ENCODE measurements at regions not wholly inside any gene's neighbourhood (a gene's known extent, or its start where the extent isn't known, plus 50 kb on each side); places are given as distances from the start of the nearest gene placed in this dataset.

GRCh38 chr11:79670882-79671281, 230.1 kb upstream of the TENM4 start:
- Histone ChIP-seq H3K9me3 (ENCODE audit: control insufficient read depth in 2 of 3, insufficient read depth in 1 of 3, low read length in 3 of 3) (no peaks in the 10 kb centered on the region), H3K9ac (ENCODE audit: low read length in 3 of 3) (no peak overlapping the region), H3K4me1 (ENCODE audit: control insufficient read depth in 2 of 3, insufficient read depth in 2 of 3, low read depth in 1 of 3, low read length in 3 of 3) (no peaks in the 10 kb centered on the region), H3K27ac (ENCODE audit: low read depth in 2 of 2, low read length in 2 of 2) (no peak overlapping the region), H3K4me3 (ENCODE audit: low read length in 3 of 3) (no peak overlapping the region), H3K27me3 (ENCODE audit: control insufficient read depth, insufficient read depth, low read length) (no peaks in the 10 kb centered on the region), H3K36me3 (ENCODE audit: control insufficient read depth in 2 of 3, insufficient read depth in 3 of 3, low read length in 3 of 3) (no peaks in the 10 kb centered on the region)
- no peak for TF ChIP-seq CTCF (IDR thresholded peaks at IDR 0.05; ENCODE audit: borderline replicate concordance, extremely low read depth, insufficient read depth)
- DNase-seq (peak in 4 of 5 donors; percentile 39 to 73 (median 62)), FAIRE-seq (no peak)
- intact Hi-C loops (cut with DNase I) = no loop called here

- Histone ChIP-seq H3K36me3 (ENCODE audit: control insufficient read depth in 2 of 3, insufficient read depth in 3 of 3, low read length in 3 of 3) (no peaks in the 10 kb centered on the region), H3K4me1 (ENCODE audit: control insufficient read depth in 2 of 3, insufficient read depth in 2 of 3, low read depth in 1 of 3, low read length in 3 of 3) (no peaks in the 10 kb centered on the region), H3K27ac (ENCODE audit: low read depth in 2 of 2, low read length in 2 of 2) (no peak overlapping the region), H3K9ac (ENCODE audit: low read length in 3 of 3) (no peak overlapping the region), H3K4me3 (ENCODE audit: low read length in 3 of 3) (no peak overlapping the region), H3K9me3 (ENCODE audit: control insufficient read depth in 2 of 3, insufficient read depth in 1 of 3, low read length in 3 of 3) (no peaks in the 10 kb centered on the region), H3K27me3 (ENCODE audit: control insufficient read depth, insufficient read depth, low read length) (no peaks in the 10 kb centered on the region)
- no peak for FAIRE-seq
- TF ChIP-seq CTCF (IDR thresholded peaks at IDR 0.05; ENCODE audit: borderline replicate concordance, extremely low read depth, insufficient read depth) = no peak
- peak in 3 of 5 donors; percentile 13 to 48 (median 14) for DNase-seq
- intact Hi-C loops (cut with DNase I) = no loop called here
These were observed 227.7 kb upstream of the TENM4 start for GRCh38 chr11:79668575-79668974.

- Histone ChIP-seq H3K27me3 (ENCODE audit: control insufficient read depth, insufficient read depth, low read length) (no peaks in the 10 kb centered on the region), H3K9me3 (ENCODE audit: control insufficient read depth in 2 of 3, insufficient read depth in 1 of 3, low read length in 3 of 3) (no peaks in the 10 kb centered on the region), H3K36me3 (ENCODE audit: control insufficient read depth in 2 of 3, insufficient read depth in 3 of 3, low read length in 3 of 3) (no peaks in the 10 kb centered on the region), H3K4me1 (ENCODE audit: control insufficient read depth in 2 of 3, insufficient read depth in 2 of 3, low read depth in 1 of 3, low read length in 3 of 3) (no peaks in the 10 kb centered on the region), H3K4me3 (ENCODE audit: low read length in 3 of 3) (no peak overlapping the region), H3K27ac (ENCODE audit: low read depth in 2 of 2, low read length in 2 of 2) (no peak overlapping the region), H3K9ac (ENCODE audit: low read length in 3 of 3) (no peak overlapping the region)
- TF ChIP-seq CTCF (IDR thresholded peaks at IDR 0.05; ENCODE audit: borderline replicate concordance, extremely low read depth, insufficient read depth) = no peak
- DNase-seq = no peak
- intact Hi-C loops (cut with DNase I) = no loop called here
- FAIRE-seq = no peak
These were observed 226.6 kb upstream of the TENM4 start for GRCh38 chr11:79667380-79667779.

DNA sequence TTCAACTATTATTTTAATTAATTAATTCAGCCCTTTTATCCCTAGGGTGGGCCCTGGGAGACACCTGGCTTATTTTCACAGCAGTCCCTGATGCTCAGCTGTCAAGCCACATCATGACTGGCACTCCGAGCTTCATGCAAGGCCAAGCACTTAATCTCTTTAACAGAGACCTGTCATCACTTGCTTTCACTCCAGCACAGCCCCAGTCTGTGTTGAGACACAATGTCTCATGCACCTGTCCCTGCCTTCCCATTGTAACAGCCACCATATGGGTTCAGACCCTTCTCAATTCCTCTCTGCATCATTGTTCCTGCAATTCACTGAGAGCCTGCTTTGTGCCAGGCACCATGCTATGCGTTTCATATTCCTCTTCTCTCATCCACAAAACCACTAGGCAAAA, 222.2 kb upstream of the TENM4 start:
- H3K4me1 ChIP-seq (ENCODE audit: control insufficient read depth in 2 of 3, insufficient read depth in 2 of 3, low read depth in 1 of 3, low read length in 3 of 3) = no peaks in the 10 kb centered on the region
- H3K4me3 ChIP-seq (ENCODE audit: low read length in 3 of 3) = no peak overlapping the region
- no peaks in the 10 kb centered on the region for H3K9me3 ChIP-seq (ENCODE audit: control insufficient read depth in 2 of 3, insufficient read depth in 1 of 3, low read length in 3 of 3)
- H3K36me3 ChIP-seq (ENCODE audit: control insufficient read depth in 2 of 3, insufficient read depth in 3 of 3, low read length in 3 of 3) = no peaks in the 10 kb centered on the region
- no peaks in the 10 kb centered on the region for H3K27me3 ChIP-seq (ENCODE audit: control insufficient read depth, insufficient read depth, low read length)
- H3K9ac ChIP-seq (ENCODE audit: low read length in 3 of 3) = no peak overlapping the region
- no peak overlapping the region for H3K27ac ChIP-seq (ENCODE audit: low read depth in 2 of 2, low read length in 2 of 2)
- no peak for FAIRE-seq
- intact Hi-C loops (cut with DNase I) = no loop called here
- DNase-seq = no peak
- TF ChIP-seq CTCF (IDR thresholded peaks at IDR 0.05; ENCODE audit: borderline replicate concordance, extremely low read depth, insufficient read depth) = no peak
